Fibroblast of the aortic adventitia (primary cell): ENCODE measurements at regions not wholly inside any gene's neighbourhood (a gene's known extent, or its start where the extent isn't known, plus 50 kb on each side); places are given as distances from the start of the nearest gene placed in this dataset.

Source experiments
- DNase-seq: peaks from one replicate; pipeline ENCODE4 v3.0.0-alpha.2; 2010; ENCODE audit warnings: low read depth
- H3K4me3 ChIP-seq: 2 replicates; pipeline ENCODE4 v1.5.1; 2011; ENCODE audit warnings: low read depth, mild to moderate bottlenecking, control low read depth, low read length, moderate library complexity
- CTCF ChIP-seq: IDR thresholded peaks from 2 replicates; pipeline ENCODE4 v1.5.1; 2011; ENCODE audit warnings: mild to moderate bottlenecking, low read length, control low read depth, inconsistent platforms; ENCODE audit not compliant: insufficient read depth

GRCh38 chr10:112898540-112899390, 51.3 kb upstream of the TCF7L2 start:
- no peak for TF ChIP-seq CTCF
- H3K4me3 ChIP-seq, result peak overlapping the region; percentile 9
- peak; percentile 49 for DNase-seq

GRCh38 chr10:112899391-112900065, 50.5 kb upstream of the TCF7L2 start:
- TF ChIP-seq CTCF, result no peak
- no peak overlapping the region for H3K4me3 ChIP-seq
- DNase-seq, result no peak
